ENCODE measurements at regions not wholly inside any gene's neighbourhood (a gene's known extent, or its start where the extent isn't known, plus 50 kb on each side); places are given as distances from the start of the nearest gene placed in this dataset.

DNA sequence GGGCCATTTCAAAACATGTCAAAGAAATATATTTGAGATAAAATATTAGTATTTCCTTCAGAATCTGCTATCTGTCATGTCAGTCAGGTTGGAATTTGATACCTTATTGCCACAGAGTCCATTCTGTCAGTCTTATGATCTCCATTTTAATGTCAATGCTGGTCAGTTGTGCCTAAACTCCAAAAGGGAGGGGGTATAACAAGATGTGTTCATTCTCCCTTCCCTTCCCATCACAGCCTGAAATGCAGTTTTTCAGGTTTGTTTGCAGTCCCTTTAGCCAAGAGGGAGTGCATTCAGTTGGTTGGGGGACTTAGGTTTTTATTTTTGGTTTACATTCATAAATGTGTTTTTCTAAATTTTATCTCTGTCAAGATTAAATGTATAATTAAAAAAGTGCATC, 59.8 kb upstream of the INHBA start (continued):
- TF ChIP-seq, protein P1, sequence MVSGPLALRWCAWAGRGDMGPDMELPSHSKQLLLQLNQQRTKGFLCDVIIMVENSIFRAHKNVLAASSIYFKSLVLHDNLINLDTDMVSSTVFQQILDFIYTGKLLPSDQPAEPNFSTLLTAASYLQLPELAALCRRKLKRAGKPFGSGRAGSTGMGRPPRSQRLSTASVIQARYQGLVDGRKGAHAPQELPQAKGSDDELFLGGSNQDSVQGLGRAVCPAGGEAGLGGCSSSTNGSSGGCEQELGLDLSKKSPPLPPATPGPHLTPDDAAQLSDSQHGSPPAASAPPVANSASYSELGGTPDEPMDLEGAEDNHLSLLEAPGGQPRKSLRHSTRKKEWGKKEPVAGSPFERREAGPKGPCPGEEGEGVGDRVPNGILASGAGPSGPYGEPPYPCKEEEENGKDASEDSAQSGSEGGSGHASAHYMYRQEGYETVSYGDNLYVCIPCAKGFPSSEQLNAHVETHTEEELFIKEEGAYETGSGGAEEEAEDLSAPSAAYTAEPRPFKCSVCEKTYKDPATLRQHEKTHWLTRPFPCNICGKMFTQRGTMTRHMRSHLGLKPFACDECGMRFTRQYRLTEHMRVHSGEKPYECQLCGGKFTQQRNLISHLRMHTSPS (CRISPR knock-in tag; IDR thresholded peaks at IDR 0.05; ENCODE audit: low read depth), result no peak
- TF ChIP-seq, protein P2, sequence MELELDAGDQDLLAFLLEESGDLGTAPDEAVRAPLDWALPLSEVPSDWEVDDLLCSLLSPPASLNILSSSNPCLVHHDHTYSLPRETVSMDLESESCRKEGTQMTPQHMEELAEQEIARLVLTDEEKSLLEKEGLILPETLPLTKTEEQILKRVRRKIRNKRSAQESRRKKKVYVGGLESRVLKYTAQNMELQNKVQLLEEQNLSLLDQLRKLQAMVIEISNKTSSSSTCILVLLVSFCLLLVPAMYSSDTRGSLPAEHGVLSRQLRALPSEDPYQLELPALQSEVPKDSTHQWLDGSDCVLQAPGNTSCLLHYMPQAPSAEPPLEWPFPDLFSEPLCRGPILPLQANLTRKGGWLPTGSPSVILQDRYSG (CRISPR knock-in tag; IDR thresholded peaks at IDR 0.05), result no peak
- no peak for TF ChIP-seq ZNF556 (CRISPR knock-in tag; IDR thresholded peaks at IDR 0.05; ENCODE audit: borderline replicate concordance)

DNA sequence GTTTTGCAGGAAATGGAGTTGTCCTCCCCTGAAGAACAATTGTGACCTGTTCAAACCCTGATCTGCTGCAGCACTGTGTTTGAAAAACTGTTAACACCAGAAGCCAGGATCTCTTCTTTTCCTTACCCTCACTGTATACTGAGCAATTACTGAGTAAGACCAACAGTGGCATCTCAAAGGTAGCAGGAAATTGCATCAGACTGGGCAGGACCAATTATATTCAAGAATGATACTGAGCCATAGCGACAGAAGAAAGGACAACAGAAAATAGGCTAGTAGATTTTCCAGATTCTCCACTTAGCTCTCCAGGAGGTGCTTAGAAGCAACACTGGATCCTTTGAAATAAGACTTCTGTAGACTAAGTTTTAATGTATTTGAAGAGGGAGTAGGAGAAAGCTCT, 57.4 kb upstream of the INHBA start:
- no TSS peak for BruUV-seq (replicated peaks)

More for the DNA sequence above, 57.4 kb upstream of the INHBA start:
- whole genome bisulfite sequencing (ENCODE audit: low lambda C conversion rate), result 0% methylated on average over 1 of the region's 1 CpG
- H3K27me3 ChIP-seq (ENCODE audit: control insufficient read depth in 1 of 2, insufficient read depth in 2 of 2, low read length in 2 of 2), result no peaks in the 10 kb centered on the region
- POLR2A ChIA-PET, result no interaction called here
- H3K9ac ChIP-seq (ENCODE audit: insufficient read depth, low read depth, low read length), result no peak overlapping the region
- no peak overlapping the region for H3K4me2 ChIP-seq (ENCODE audit: low read depth, low read length)
- TF ChIP-seq ZNF780A (CRISPR knock-in tag; IDR thresholded peaks at IDR 0.05), result no peak
- TF ChIP-seq ZSCAN12 (CRISPR knock-in tag; IDR thresholded peaks at IDR 0.05), result no peak
- no peak for TF ChIP-seq CCDC6 (CRISPR knock-in tag; IDR thresholded peaks at IDR 0.05)
- TF ChIP-seq, protein P3, sequence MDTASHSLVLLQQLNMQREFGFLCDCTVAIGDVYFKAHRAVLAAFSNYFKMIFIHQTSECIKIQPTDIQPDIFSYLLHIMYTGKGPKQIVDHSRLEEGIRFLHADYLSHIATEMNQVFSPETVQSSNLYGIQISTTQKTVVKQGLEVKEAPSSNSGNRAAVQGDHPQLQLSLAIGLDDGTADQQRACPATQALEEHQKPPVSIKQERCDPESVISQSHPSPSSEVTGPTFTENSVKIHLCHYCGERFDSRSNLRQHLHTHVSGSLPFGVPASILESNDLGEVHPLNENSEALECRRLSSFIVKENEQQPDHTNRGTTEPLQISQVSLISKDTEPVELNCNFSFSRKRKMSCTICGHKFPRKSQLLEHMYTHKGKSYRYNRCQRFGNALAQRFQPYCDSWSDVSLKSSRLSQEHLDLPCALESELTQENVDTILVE (CRISPR knock-in tag; IDR thresholded peaks at IDR 0.05), result no peak
- no peak for TF ChIP-seq SALL2 (CRISPR knock-in tag; IDR thresholded peaks at IDR 0.05)
- no peaks in the 10 kb centered on the region for H3K36me3 ChIP-seq (replicated peaks in 1 of 2; ENCODE audit: control insufficient read depth in 1 of 2, insufficient read depth in 2 of 2, low read length in 2 of 2)
- CTCF ChIA-PET (ENCODE audit: low intra/inter-chr PET ratio, low total read pairs), result no interaction called here
- H3K79me2 ChIP-seq (ENCODE audit: insufficient read depth, low read length), result no peaks in the 10 kb centered on the region
- no peak overlapping the region for H3K4me3 ChIP-seq (replicated peaks in 1 of 3; ENCODE audit: insufficient read depth in 1 of 3, low read depth in 2 of 3, low read length in 3 of 3)
- intact Hi-C loops (cut with micrococcal nuclease; ENCODE audit: unreplicated experiment), result no loop called here
- no peaks in the 10 kb centered on the region for H4K20me1 ChIP-seq (ENCODE audit: insufficient read depth, low read length)
- peaks cover 50% of the 10 kb centered on the region for H3K9me3 ChIP-seq (ENCODE audit: low read length)
- FAIRE-seq (no peak), ATAC-seq (no peak), DNase-seq (ENCODE audit: low spot score) (no peak)
- no peak overlapping the region for H3K27ac ChIP-seq (ENCODE audit: extremely low read length, insufficient read depth, low read length)
- H3K4me1 ChIP-seq (ENCODE audit: insufficient read depth, low read length), result no peaks in the 10 kb centered on the region
- in situ Hi-C loops (cut with HindIII; ENCODE audit: extremely low pct_ligation_motif_present, low pct_unique_long_range_greater_than_20kb), result no loop called here
- no peak overlapping the region for H2AFZ ChIP-seq (ENCODE audit: low read length)

Data from HepG2 (cell line).